IMR-90 (cell line): ENCODE measurements at regions not wholly inside any gene's neighbourhood (a gene's known extent, or its start where the extent isn't known, plus 50 kb on each side); places are given as distances from the start of the nearest gene placed in this dataset.

Source experiments
- ATAC-seq: fragments of 200-7000 bp; cut with Tn5 transposase; 2 replicates; pipeline ENCODE4 v1.9.1; 2020; ENCODE audit warnings: low read depth, mild to moderate bottlenecking, moderate library complexity
- BruUV-seq: library from RNA; stranded (reverse); fragments of 400-500 nt; replicated peaks from 2 replicates; lab custom pipeline; 2021; lab: Mats Ljungman, UMichigan
- CTCF ChIA-PET: fragments of 300-600 bp; formaldehyde crosslinking; extraction: SDS; loops from one replicate; lab custom pipeline; 2021; ENCODE audit warnings: antibody characterized with exemption; lab: Yijun Ruan, JAX
- POLR2A ChIA-PET: fragments of 300-600 bp; sonication (Branson Sonifier 250); formaldehyde crosslinking; loops from one replicate; lab custom pipeline; 2022; ENCODE audit warnings: antibody characterized with exemption; ENCODE audit not compliant: unreplicated experiment; lab: Charles Lee
- DNase-seq: peaks from one replicate; pipeline ENCODE4 v3.0.0; 2013
- H2AFZ ChIP-seq: replicated peaks from 2 replicates; pipeline ENCODE3; 2013; ENCODE audit warnings: low read length, mild to moderate bottlenecking; ENCODE audit not compliant: poor library complexity
- H2AK5ac ChIP-seq: 2 replicates; pipeline ENCODE4 v1.6.1; 2013; ENCODE audit warnings: low read depth, low read length, inconsistent platforms
- H2AK9ac ChIP-seq: replicated peaks from 2 replicates; pipeline ENCODE3; 2013; ENCODE audit warnings: mild to moderate bottlenecking, low read depth, low read length, moderate library complexity; ENCODE audit not compliant: poor library complexity
- H2BK120ac ChIP-seq: 2 replicates; pipeline ENCODE4 v1.6.1; 2013; ENCODE audit warnings: low read depth, low read length, inconsistent platforms
- H2BK15ac ChIP-seq: 3 replicates; pipeline ENCODE4 v1.6.1; 2013; ENCODE audit warnings: low read depth, low read length, inconsistent platforms
- H2BK20ac ChIP-seq: 2 replicates; pipeline ENCODE4 v1.6.1; 2013; ENCODE audit warnings: low read depth, mild to moderate bottlenecking, inconsistent platforms, low read length, moderate library complexity
- H2BK5ac ChIP-seq: 2 replicates; pipeline ENCODE4 v1.6.1; 2013; ENCODE audit warnings: mild to moderate bottlenecking, low read depth, low read length, inconsistent platforms; ENCODE audit not compliant: poor library complexity, severe bottlenecking
- H3K14ac ChIP-seq: replicated peaks from 2 replicates; pipeline ENCODE4 v1.6.1; 2013; ENCODE audit warnings: low read depth, low read length, inconsistent platforms
- H3K18ac ChIP-seq: 2 replicates; pipeline ENCODE4 v1.6.1; 2013; ENCODE audit warnings: low read depth, low read length, control low read depth
- H3K23ac ChIP-seq: 2 replicates; pipeline ENCODE4 v1.6.1; 2013; ENCODE audit warnings: low read depth, low read length, inconsistent platforms
- H3K27ac ChIP-seq: 2 replicates; pipeline ENCODE4 v1.5.1; 2013; ENCODE audit warnings: mild to moderate bottlenecking, control low read depth, low read length; ENCODE audit not compliant: insufficient read depth
- H3K27me3 ChIP-seq: 2 replicates; pipeline ENCODE4 v1.6.1; 2013; ENCODE audit warnings: low read length; ENCODE audit not compliant: control insufficient read depth, insufficient read depth
- H3K36me3 ChIP-seq: 2 replicates; pipeline ENCODE4 v1.6.1; 2013; ENCODE audit warnings: low read length, mixed read lengths; ENCODE audit not compliant: control insufficient read depth, insufficient read depth
- H3K4ac ChIP-seq: 2 replicates; pipeline ENCODE4 v1.6.1; 2013; ENCODE audit warnings: low read depth, low read length, inconsistent platforms
- H3K4me1 ChIP-seq: 2 replicates; pipeline ENCODE4 v1.6.1; 2013; ENCODE audit warnings: low read length, mixed read lengths; ENCODE audit not compliant: control insufficient read depth, insufficient read depth
- H3K4me2 ChIP-seq: 2 replicates; pipeline ENCODE4 v1.6.1; 2013; ENCODE audit warnings: low read depth, mild to moderate bottlenecking, control low read depth, low read length, moderate library complexity
- H3K4me3 ChIP-seq: 2 replicates; pipeline ENCODE4 v1.5.1; 2013; ENCODE audit warnings: low read depth, mild to moderate bottlenecking, control low read depth, low read length, moderate library complexity; ENCODE audit not compliant: insufficient read depth
- H3K56ac ChIP-seq: 2 replicates; pipeline ENCODE4 v1.6.1; 2013; ENCODE audit warnings: low read length, inconsistent platforms; ENCODE audit not compliant: insufficient read depth; ENCODE audit errors: extremely low read depth
- H3K79me1 ChIP-seq, 2 experiments: 2 replicates each; pipeline ENCODE4 v1.6.1; 2013; ENCODE audit warnings: low read length in 2 of 2, inconsistent platforms in 1 of 2, low read depth in 1 of 2
- H3K9ac ChIP-seq: 2 replicates; pipeline ENCODE4 v1.6.1; 2013; ENCODE audit warnings: low read depth, low read length, control low read depth
- H3K9me1 ChIP-seq: 2 replicates; pipeline ENCODE4 v1.6.1; 2013; ENCODE audit warnings: low read length, inconsistent platforms; ENCODE audit not compliant: insufficient read depth
- H3K9me3 ChIP-seq: 2 replicates; pipeline ENCODE4 v1.6.1; 2013; ENCODE audit warnings: low read length; ENCODE audit not compliant: control insufficient read depth, insufficient read depth
- H4K20me1 ChIP-seq: 2 replicates; pipeline ENCODE4 v1.6.1; 2013; ENCODE audit warnings: low read length, inconsistent platforms; ENCODE audit not compliant: insufficient read depth
- H4K5ac ChIP-seq: 2 replicates; pipeline ENCODE4 v1.6.1; 2013; ENCODE audit warnings: mild to moderate bottlenecking, low read depth, low read length, control low read depth
- H4K8ac ChIP-seq, 2 experiments: 2 replicates each; pipeline ENCODE4 v1.6.1; 2013; ENCODE audit warnings: low read depth in 2 of 2, low read length in 2 of 2, control low read depth in 1 of 2, inconsistent platforms in 1 of 2
- H4K91ac ChIP-seq: 2 replicates; pipeline ENCODE4 v1.6.1; 2013; ENCODE audit warnings: low read depth, low read length, inconsistent platforms; ENCODE audit not compliant: insufficient read depth
- BHLHE40 ChIP-seq: fragments of 150-350 bp; IDR thresholded peaks from 2 replicates; pipeline ENCODE4 v1.6.1; 2016; ENCODE audit warnings: mild to moderate bottlenecking, low read depth, low read length
- CEBPB ChIP-seq: IDR thresholded peaks from 2 replicates; pipeline ENCODE4 v1.6.1; 2012; ENCODE audit warnings: low read depth, low read length, improper control_type of control experiment
- CHD1 ChIP-seq: IDR thresholded peaks from 2 replicates; pipeline ENCODE4 v1.6.1; 2012; ENCODE audit warnings: low read depth, low read length, improper control_type of control experiment
- CTCF ChIP-seq: conservative IDR thresholded peaks from 2 replicates; pipeline ENCODE4 v1.5.1; 2012; ENCODE audit warnings: mild to moderate bottlenecking, low read depth, low read length, improper control_type of control experiment
- ELK1 ChIP-seq: fragments of 150-350 bp; IDR thresholded peaks from 2 replicates; pipeline ENCODE4 v1.6.1; 2016; ENCODE audit warnings: low read depth, mild to moderate bottlenecking, low read length, moderate library complexity, borderline replicate concordance
- FOS ChIP-seq: fragments of 150-350 bp; IDR thresholded peaks from 2 replicates; pipeline ENCODE4 v1.6.1; 2016; ENCODE audit warnings: low read depth, low read length
- MAFK ChIP-seq: IDR thresholded peaks from 2 replicates; pipeline ENCODE4 v1.6.1; 2012; ENCODE audit warnings: low read depth, low read length, improper control_type of control experiment
- MAZ ChIP-seq: IDR thresholded peaks from 2 replicates; pipeline ENCODE4 v1.6.1; 2012; ENCODE audit warnings: low read depth, mild to moderate bottlenecking, low read length, improper control_type of control experiment, moderate library complexity, borderline replicate concordance
- MXI1 ChIP-seq: IDR thresholded peaks from 2 replicates; pipeline ENCODE4 v1.6.1; 2012; ENCODE audit warnings: low read depth, mild to moderate bottlenecking, low read length, moderate library complexity, borderline replicate concordance
- NFE2L2 ChIP-seq: fragments of 150-350 bp; IDR thresholded peaks from 2 replicates; pipeline ENCODE4 v1.6.1; 2016; ENCODE audit warnings: low read depth, mild to moderate bottlenecking, low read length
- POLR2A ChIP-seq: IDR thresholded peaks from 2 replicates; pipeline ENCODE4 v1.6.1; 2012; ENCODE audit warnings: mild to moderate bottlenecking, low read depth, low read length
- RAD21 ChIP-seq: IDR thresholded peaks from 2 replicates; pipeline ENCODE4 v1.6.1; 2012; ENCODE audit warnings: low read length, improper control_type of control experiment
- RCOR1 ChIP-seq: IDR thresholded peaks from 2 replicates; pipeline ENCODE4 v1.6.1; 2012; ENCODE audit warnings: mild to moderate bottlenecking, low read length, improper control_type of control experiment; ENCODE audit not compliant: insufficient replicate concordance
- RFX5 ChIP-seq: IDR thresholded peaks from 2 replicates; pipeline ENCODE4 v1.8.0; 2012; ENCODE audit warnings: low read depth, mild to moderate bottlenecking, low read length, moderate library complexity
- SMC3 ChIP-seq: fragments of 150-350 bp; IDR thresholded peaks from 2 replicates; pipeline ENCODE4 v1.6.1; 2016; ENCODE audit warnings: low read depth, mild to moderate bottlenecking, antibody characterized with exemption, low read length, moderate library complexity
- USF2 ChIP-seq: fragments of 150-350 bp; IDR thresholded peaks from 2 replicates; pipeline ENCODE4 v1.6.1; 2017; ENCODE audit warnings: mild to moderate bottlenecking, antibody characterized with exemption, low read length, low read depth
- WGBS, 2 experiments: methylation state at CpG; one replicate each; pipeline versions ENCODE4 v1.1.5 to v1.1.7; 2013; ENCODE audit warnings: missing lambda C conversion rate in 2 of 2; ENCODE audit not compliant: insufficient read length in 1 of 2; ENCODE audit errors: extremely low coverage in 2 of 2; 5-methylcytosine and 5-hydroxymethylcytosine counted together
- dilution Hi-C: fragments of 300-500 bp; cut with HindIII; formaldehyde crosslinking; loops from one replicate; pipeline ENCODE4 v1.14.3; 2018; ENCODE audit warnings: low sequenced_read_pairs; ENCODE audit not compliant: unreplicated experiment
- in situ Hi-C: fragments of 300-500 bp; cut with MboI; formaldehyde crosslinking; loops from 3 replicates; pipeline ENCODE4 v1.14.3; 2019; ENCODE audit warnings: low sequenced_read_pairs, inconsistent platforms, mixed read lengths
- intact Hi-C: fragments of 100-400 bp; cut with micrococcal nuclease; formaldehyde crosslinking; loops from 2 replicates; pipeline ENCODE4 v1.10.0; 2022

- BruUV-seq, result no TSS peak
- H2AK5ac ChIP-seq, result no peak overlapping the region
- TF ChIP-seq MXI1 (no peak), POLR2A (no peak), CHD1 (no peak), NFE2L2 (no peak), CTCF (no peak), SMC3 (no peak), RFX5 (no peak), BHLHE40 (no peak), ELK1 (no peak), FOS (no peak), RCOR1 (no peak), CEBPB (no peak), USF2 (no peak), MAZ (no peak), MAFK (no peak), RAD21 (no peak)
- no peak for ATAC-seq
- H3K9me3 ChIP-seq, result no peaks in the 10 kb centered on the region
- no peak overlapping the region for H4K5ac ChIP-seq
- no peak overlapping the region for H3K27ac ChIP-seq
- in situ Hi-C loops, result no loop called here
- H3K4me1 ChIP-seq, result peaks cover 1% of the 10 kb centered on the region; the same call in 1 of the 2 replicates
- POLR2A ChIA-PET, result no interaction called here
- H2BK20ac ChIP-seq, result no peak overlapping the region
- no peak overlapping the region for H3K4me2 ChIP-seq
- no peaks in the 10 kb centered on the region for H3K79me1 ChIP-seq
- H2BK5ac ChIP-seq, result no peak overlapping the region
- dilution Hi-C loops, result no loop called here
- no peak overlapping the region for H3K4ac ChIP-seq
- peaks cover 2% of the 10 kb centered on the region for H3K27me3 ChIP-seq
- no peaks in the 10 kb centered on the region for H4K20me1 ChIP-seq
- CTCF ChIA-PET, result no interaction called here
- no peak overlapping the region for H2AK9ac ChIP-seq
- H2BK120ac ChIP-seq, result no peak overlapping the region
- no peak overlapping the region for H3K14ac ChIP-seq
- no peak for DNase-seq
- H3K56ac ChIP-seq, result no peak overlapping the region
- no peak overlapping the region for H3K9ac ChIP-seq
- H4K8ac ChIP-seq, result no peak overlapping the region
- no peak overlapping the region for H3K4me3 ChIP-seq
- no peak overlapping the region for H2BK15ac ChIP-seq
- no CpG with 5 or more reads among the region's 4 CpGs for WGBS, 2 experiments
- no peaks in the 10 kb centered on the region for H3K36me3 ChIP-seq
- no peak overlapping the region for H2AFZ ChIP-seq
- H3K23ac ChIP-seq, result no peak overlapping the region
- no peaks in the 10 kb centered on the region for H3K9me1 ChIP-seq
- no peak overlapping the region for H4K91ac ChIP-seq
- intact Hi-C loops, result no loop called here
- H3K18ac ChIP-seq, result no peak overlapping the region
These were observed 233.2 kb downstream of the RBM19 start for GRCh38 chr12:113732916-113733315.
